Activated CD4-positive, alpha-beta memory T cell treated with anti-CD3 and anti-CD28 coated beads for 36 hours (primary cell): ENCODE measurements at regions not wholly inside any gene's neighbourhood (a gene's known extent, or its start where the extent isn't known, plus 50 kb on each side); places are given as distances from the start of the nearest gene placed in this dataset.

Experiments
- CTCF ChIA-PET: fragments of 350-600 bp; sonication (Branson Sonifier 250); formaldehyde crosslinking; loops from one replicate; lab custom pipeline; 2021; ENCODE audit warnings: antibody characterized with exemption, inconsistent platforms; lab: Charles Lee
- POLR2A ChIA-PET: fragments of 350-600 bp; sonication (Branson Sonifier 250); formaldehyde crosslinking; loops from one replicate; lab custom pipeline; 2021; ENCODE audit warnings: antibody characterized with exemption; lab: Charles Lee
- DNase-seq: peaks from one replicate; pipeline ENCODE4 v3.0.0-alpha.2; 2020
- H3K27ac Mint-ChIP-seq: one replicate; pipeline ENCODE4 v1.8.0; 2021; ENCODE audit warnings: mixed read lengths
- H3K27me3 Mint-ChIP-seq: one replicate; pipeline ENCODE4 v1.8.0; 2021; ENCODE audit warnings: mixed read lengths
- H3K36me3 Mint-ChIP-seq: one replicate; pipeline ENCODE4 v1.8.0; 2021; ENCODE audit warnings: mixed read lengths
- H3K4me1 Mint-ChIP-seq: one replicate; pipeline ENCODE4 v1.8.0; 2021; ENCODE audit warnings: low read depth, mixed read lengths
- H3K4me3 Mint-ChIP-seq: one replicate; pipeline ENCODE4 v1.8.0; 2021; ENCODE audit warnings: mild to moderate bottlenecking, mixed read lengths
- H3K9me3 Mint-ChIP-seq: one replicate; pipeline ENCODE4 v1.8.0; 2021; ENCODE audit warnings: mixed read lengths
- intact Hi-C: fragments of 100-400 bp; cut with micrococcal nuclease; formaldehyde crosslinking; loops from one replicate; pipeline ENCODE4 v1.15.1; 2023

GRCh38 chr13:64029343-64030093 lies 2613.9 kb upstream of the PCDH20 start:
- Mint-ChIP-seq H3K36me3 (no peaks in the 10 kb centered on the region), H3K27ac (no peak overlapping the region), H3K4me3 (no peak overlapping the region), H3K4me1 (no peaks in the 10 kb centered on the region), H3K9me3 (peaks cover 2% of the 10 kb centered on the region), H3K27me3 (no peaks in the 10 kb centered on the region)
- no peak for DNase-seq
- ChIA-PET POLR2A (no interaction called here), CTCF (no interaction called here)
- intact Hi-C loops = no loop called here

- no peaks in the 10 kb centered on the region for H3K27me3 Mint-ChIP-seq
- no peak overlapping the region for H3K27ac Mint-ChIP-seq
- intact Hi-C loops = no loop called here
- CTCF ChIA-PET = no interaction called here
- no peak for DNase-seq
- POLR2A ChIA-PET = no interaction called here
- no peaks in the 10 kb centered on the region for H3K4me1 Mint-ChIP-seq
- no peak overlapping the region for H3K4me3 Mint-ChIP-seq
- H3K9me3 Mint-ChIP-seq = peaks cover 2% of the 10 kb centered on the region
- H3K36me3 Mint-ChIP-seq = no peaks in the 10 kb centered on the region
Measured at GRCh38 chr13:64028551-64028950, 2612.9 kb upstream of the PCDH20 start.

- no peaks in the 10 kb centered on the region for H3K27me3 Mint-ChIP-seq
- DNase-seq = no peak
- no peak overlapping the region for H3K4me3 Mint-ChIP-seq
- no peaks in the 10 kb centered on the region for H3K36me3 Mint-ChIP-seq
- no peak overlapping the region for H3K27ac Mint-ChIP-seq
- CTCF ChIA-PET = no interaction called here
- POLR2A ChIA-PET = no interaction called here
- H3K9me3 Mint-ChIP-seq = peaks cover 9% of the 10 kb centered on the region
- intact Hi-C loops = no loop called here
- H3K4me1 Mint-ChIP-seq = no peaks in the 10 kb centered on the region
Measured at GRCh38 chr13:64020126-64020525, 2604.5 kb upstream of the PCDH20 start.

GRCh38 chr13:64007339-64007738 lies 2591.7 kb upstream of the PCDH20 start:
- CTCF ChIA-PET = no interaction called here
- Mint-ChIP-seq H3K36me3 (no peaks in the 10 kb centered on the region), H3K4me3 (no peak overlapping the region), H3K4me1 (no peaks in the 10 kb centered on the region), H3K27me3 (no peaks in the 10 kb centered on the region), H3K9me3 (peaks cover 13% of the 10 kb centered on the region), H3K27ac (no peak overlapping the region)
- POLR2A ChIA-PET = no interaction called here
- intact Hi-C loops = no loop called here
- no peak for DNase-seq

GRCh38 chr13:64000321-64000720 lies 2584.7 kb upstream of the PCDH20 start:
- intact Hi-C loops = no loop called here
- CTCF ChIA-PET = no interaction called here
- peaks cover 13% of the 10 kb centered on the region for H3K9me3 Mint-ChIP-seq

GRCh38 chr13:63999614-64000305 lies 2584.1 kb upstream of the PCDH20 start:
- intact Hi-C loops = no loop called here
- DNase-seq = no peak
- H3K27ac Mint-ChIP-seq = no peak overlapping the region
- no peaks in the 10 kb centered on the region for H3K4me1 Mint-ChIP-seq
- H3K9me3 Mint-ChIP-seq = peaks cover 11% of the 10 kb centered on the region
- H3K4me3 Mint-ChIP-seq = no peak overlapping the region
- ChIA-PET POLR2A (no interaction called here), CTCF (no interaction called here)
- H3K36me3 Mint-ChIP-seq = no peaks in the 10 kb centered on the region
- H3K27me3 Mint-ChIP-seq = no peaks in the 10 kb centered on the region

More at GRCh38 chr13:64000321-64000720, 2584.7 kb upstream of the PCDH20 start:
- POLR2A ChIA-PET = no interaction called here
- Mint-ChIP-seq H3K4me3 (no peak overlapping the region), H3K4me1 (no peaks in the 10 kb centered on the region), H3K36me3 (no peaks in the 10 kb centered on the region), H3K27ac (no peak overlapping the region), H3K27me3 (no peaks in the 10 kb centered on the region)
- no peak for DNase-seq

GRCh38 chr13:63983366-63983765 lies 2567.7 kb upstream of the PCDH20 start:
- no peaks in the 10 kb centered on the region for H3K27me3 Mint-ChIP-seq
- H3K9me3 Mint-ChIP-seq = peaks cover 12% of the 10 kb centered on the region
- no peaks in the 10 kb centered on the region for H3K4me1 Mint-ChIP-seq
- no peak for DNase-seq
- no peak overlapping the region for H3K4me3 Mint-ChIP-seq
- POLR2A ChIA-PET = no interaction called here
- no peaks in the 10 kb centered on the region for H3K36me3 Mint-ChIP-seq
- H3K27ac Mint-ChIP-seq = no peak overlapping the region
- CTCF ChIA-PET = no interaction called here
- intact Hi-C loops = no loop called here

- CTCF ChIA-PET = no interaction called here
- no peak overlapping the region for H3K4me3 Mint-ChIP-seq
- intact Hi-C loops = no loop called here
- H3K9me3 Mint-ChIP-seq = peaks cover 14% of the 10 kb centered on the region
- DNase-seq = no peak
- H3K27me3 Mint-ChIP-seq = no peaks in the 10 kb centered on the region
- POLR2A ChIA-PET = no interaction called here
- H3K4me1 Mint-ChIP-seq = no peaks in the 10 kb centered on the region
- H3K27ac Mint-ChIP-seq = no peak overlapping the region
- H3K36me3 Mint-ChIP-seq = no peaks in the 10 kb centered on the region
Measured at GRCh38 chr13:63979951-63980350, 2564.3 kb upstream of the PCDH20 start.

- no peaks in the 10 kb centered on the region for H3K4me1 Mint-ChIP-seq
- no peaks in the 10 kb centered on the region for H3K36me3 Mint-ChIP-seq
- H3K9me3 Mint-ChIP-seq = peaks cover 15% of the 10 kb centered on the region
- DNase-seq = no peak
- ChIA-PET CTCF (no interaction called here), POLR2A (no interaction called here)
- no peak overlapping the region for H3K27ac Mint-ChIP-seq
- H3K4me3 Mint-ChIP-seq = no peak overlapping the region
- intact Hi-C loops = no loop called here
- H3K27me3 Mint-ChIP-seq = no peaks in the 10 kb centered on the region
Measured at GRCh38 chr13:63972328-63972727, 2556.7 kb upstream of the PCDH20 start.

- Mint-ChIP-seq H3K27me3 (no peaks in the 10 kb centered on the region), H3K27ac (no peak overlapping the region), H3K9me3 (peaks cover 25% of the 10 kb centered on the region), H3K36me3 (no peaks in the 10 kb centered on the region), H3K4me1 (no peaks in the 10 kb centered on the region), H3K4me3 (no peak overlapping the region)
- CTCF ChIA-PET = no interaction called here
- DNase-seq = no peak
- intact Hi-C loops = no loop called here
- POLR2A ChIA-PET = no interaction called here
Measured at GRCh38 chr13:63954683-63955082, 2539.0 kb upstream of the PCDH20 start.

- peaks cover 15% of the 10 kb centered on the region for H3K9me3 Mint-ChIP-seq
- ChIA-PET POLR2A (no interaction called here), CTCF (no interaction called here)
- H3K27ac Mint-ChIP-seq = no peak overlapping the region
- intact Hi-C loops = no loop called here
- H3K27me3 Mint-ChIP-seq = no peaks in the 10 kb centered on the region
- H3K4me1 Mint-ChIP-seq = no peaks in the 10 kb centered on the region
- no peak overlapping the region for H3K4me3 Mint-ChIP-seq
- no peak for DNase-seq
- no peaks in the 10 kb centered on the region for H3K36me3 Mint-ChIP-seq
Measured at GRCh38 chr13:63948045-63948444, 2532.4 kb upstream of the PCDH20 start.

- H3K4me1 Mint-ChIP-seq = no peaks in the 10 kb centered on the region
- ChIA-PET CTCF (no interaction called here), POLR2A (no interaction called here)
- H3K36me3 Mint-ChIP-seq = no peaks in the 10 kb centered on the region
- H3K4me3 Mint-ChIP-seq = no peak overlapping the region
- intact Hi-C loops = no loop called here
- no peak overlapping the region for H3K27ac Mint-ChIP-seq
- peaks cover 5% of the 10 kb centered on the region for H3K9me3 Mint-ChIP-seq
- H3K27me3 Mint-ChIP-seq = no peaks in the 10 kb centered on the region
- DNase-seq = no peak
Measured at GRCh38 chr13:63944911-63945310, 2529.3 kb upstream of the PCDH20 start.

GRCh38 chr13:63942372-63942771 lies 2526.7 kb upstream of the PCDH20 start:
- no peak for DNase-seq
- POLR2A ChIA-PET = no interaction called here
- no peaks in the 10 kb centered on the region for H3K36me3 Mint-ChIP-seq
- H3K9me3 Mint-ChIP-seq = peaks cover 5% of the 10 kb centered on the region
- no peak overlapping the region for H3K4me3 Mint-ChIP-seq
- intact Hi-C loops = no loop called here
- CTCF ChIA-PET = interaction anchor here (0.6 kb wide), 1 partner anchor 1691 kb away, joined by 6 read pairs; no protein-coding TSS in a partner anchor
- H3K4me1 Mint-ChIP-seq = no peaks in the 10 kb centered on the region
- no peak overlapping the region for H3K27ac Mint-ChIP-seq
- no peaks in the 10 kb centered on the region for H3K27me3 Mint-ChIP-seq
